Upper lobe of right lung (tissue), 1 donor: ENCODE measurements at regions not wholly inside any gene's neighbourhood (a gene's known extent, or its start where the extent isn't known, plus 50 kb on each side); places are given as distances from the start of the nearest gene placed in this dataset.

Experiments used
- ATAC-seq: fragments of 200-7000 bp; cut with Tn5 transposase; one replicate; pipeline ENCODE4 v1.9.1; 2020; ENCODE audit warnings: mild to moderate bottlenecking, moderate library complexity
- DNase-seq: peaks from one replicate; pipeline ENCODE4 v3.0.0-alpha.2; 2020
- H3K27ac ChIP-seq: fragments of 200-600 bp; one replicate; pipeline ENCODE4 v1.8.0; 2022
- H3K27me3 ChIP-seq: fragments of 200-600 bp; one replicate; pipeline ENCODE4 v1.8.0; 2022; ENCODE audit warnings: mild to moderate bottlenecking
- H3K36me3 ChIP-seq: fragments of 200-600 bp; one replicate; pipeline ENCODE4 v1.8.0; 2022
- H3K4me1 ChIP-seq: fragments of 200-600 bp; one replicate; pipeline ENCODE4 v1.8.0; 2022
- H3K4me3 ChIP-seq: fragments of 200-600 bp; one replicate; pipeline ENCODE4 v1.8.0; 2022; ENCODE audit warnings: mild to moderate bottlenecking
- H3K9me3 ChIP-seq: fragments of 200-600 bp; one replicate; pipeline ENCODE4 v1.8.0; 2022
- CTCF ChIP-seq: fragments of 200-600 bp; IDR thresholded peaks from one replicate; pipeline ENCODE4 v1.8.0; 2022; ENCODE audit warnings: antibody characterized with exemption
- intact Hi-C: fragments of 100-400 bp; cut with DNase I; formaldehyde crosslinking; loops from one replicate; pipeline ENCODE4 v1.11.0; 2022
- donor health status: DM: no; HTN: yes; CAD: no; lungs with severe emphysema.

GRCh38 chr18:39058386-39059000, 1492.9 kb upstream of the CELF4 start:
- Histone ChIP-seq H3K4me3 (no peak overlapping the region), H3K9me3 (no peaks in the 10 kb centered on the region), H3K27me3 (no peaks in the 10 kb centered on the region), H3K27ac (no peak overlapping the region), H3K36me3 (no peaks in the 10 kb centered on the region), H3K4me1 (no peaks in the 10 kb centered on the region)
- TF ChIP-seq CTCF: no peak
- no peak for ATAC-seq
- no peak for DNase-seq
- intact Hi-C loops: no loop called here

GRCh38 chr18:39057423-39058064, 1491.9 kb upstream of the CELF4 start:
- Histone ChIP-seq H3K4me3 (no peak overlapping the region), H3K9me3 (no peaks in the 10 kb centered on the region), H3K36me3 (no peaks in the 10 kb centered on the region), H3K27me3 (no peaks in the 10 kb centered on the region), H3K4me1 (no peaks in the 10 kb centered on the region), H3K27ac (no peak overlapping the region)
- no peak for TF ChIP-seq CTCF
- DNase-seq: no peak
- intact Hi-C loops: no loop called here
- ATAC-seq: no peak

- H3K27ac ChIP-seq: no peak overlapping the region
- ATAC-seq (no peak), DNase-seq (no peak)
- no peak overlapping the region for H3K4me3 ChIP-seq
- no peaks in the 10 kb centered on the region for H3K9me3 ChIP-seq
- intact Hi-C loops: no loop called here
- no peaks in the 10 kb centered on the region for H3K27me3 ChIP-seq
- no peaks in the 10 kb centered on the region for H3K36me3 ChIP-seq
- H3K4me1 ChIP-seq: no peaks in the 10 kb centered on the region
- no peak for TF ChIP-seq CTCF
These were observed 1488.0 kb upstream of the CELF4 start for GRCh38 chr18:39053571-39053970.

- intact Hi-C loops: no loop called here
These were observed 1485.4 kb upstream of the CELF4 start for GRCh38 chr18:39051013-39051412.

GRCh38 chr18:39039813-39040212, 1474.2 kb upstream of the CELF4 start:
- Histone ChIP-seq H3K27ac (no peak overlapping the region), H3K4me3 (no peak overlapping the region), H3K4me1 (no peaks in the 10 kb centered on the region), H3K36me3 (no peaks in the 10 kb centered on the region), H3K27me3 (no peaks in the 10 kb centered on the region), H3K9me3 (no peaks in the 10 kb centered on the region)
- no peak for DNase-seq
- TF ChIP-seq CTCF: no peak
- intact Hi-C loops: no loop called here
- no peak for ATAC-seq

More at GRCh38 chr18:39051013-39051412, 1485.4 kb upstream of the CELF4 start:
- H3K27me3 ChIP-seq: no peaks in the 10 kb centered on the region
- DNase-seq (no peak), ATAC-seq (no peak)
- no peak overlapping the region for H3K4me3 ChIP-seq
- no peaks in the 10 kb centered on the region for H3K9me3 ChIP-seq
- H3K4me1 ChIP-seq: no peaks in the 10 kb centered on the region
- H3K36me3 ChIP-seq: no peaks in the 10 kb centered on the region
- H3K27ac ChIP-seq: no peak overlapping the region
- no peak for TF ChIP-seq CTCF
